ENCODE measurements at regions not wholly inside any gene's neighbourhood (a gene's known extent, or its start where the extent isn't known, plus 50 kb on each side); places are given as distances from the start of the nearest gene placed in this dataset.
"Not testable (repeated sequence)": the region's sequence is repeated elsewhere in the genome, so short reads cannot be mapped to it uniquely, and the experiment has no call there.

DNA sequence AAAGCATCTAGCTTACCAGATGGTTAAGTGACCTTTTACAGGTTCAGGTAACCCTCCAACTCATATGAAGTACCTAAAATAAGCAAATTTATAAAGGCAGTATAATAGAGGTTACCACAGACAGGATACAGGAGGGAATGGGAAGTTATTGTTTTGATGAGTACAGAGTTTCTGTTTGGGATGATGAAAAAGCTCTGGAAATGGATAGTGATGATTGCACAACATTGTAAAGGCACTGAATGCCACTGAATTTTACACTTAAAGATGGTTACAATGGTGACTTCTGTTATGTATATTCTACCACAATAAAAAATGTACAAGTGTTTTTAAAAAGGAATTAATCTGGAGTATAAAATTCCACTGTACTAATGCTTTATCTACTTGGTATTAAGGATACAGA is 75.0 kb upstream of the NIPBL start:
- no peak overlapping the region for H3K27ac Mint-ChIP-seq
- H3K27me3 Mint-ChIP-seq = peaks cover 11% of the 10 kb centered on the region
- Histone ChIP-seq H3K9ac (ENCODE audit: low read length) (no peak overlapping the region), H2AFZ (ENCODE audit: insufficient read depth, low read depth, low read length, poor library complexity, severe bottlenecking) (no peak overlapping the region), H3K27me3 (replicated peaks in 1 of 4; ENCODE audit: control extremely low read depth in 1 of 4, control insufficient read depth in 3 of 4, insufficient read depth in 4 of 4, low read length in 3 of 4) (peaks cover 0 to 3% (median 0%) of the 10 kb centered on the region in 4 experiments), H3K9me3 (ENCODE audit: control extremely low read depth in 1 of 3, control insufficient read depth in 2 of 3, insufficient read depth in 1 of 3, low read length in 2 of 3) (no peaks in the 10 kb centered on the region), H3K36me3 (replicated peaks in 1 of 2; ENCODE audit: control extremely low read depth in 1 of 2, control insufficient read depth in 1 of 2, extremely low read depth in 1 of 2, insufficient read depth in 2 of 2, low read length in 1 of 2) (no peaks in the 10 kb centered on the region), H3K27ac (ENCODE audit: low read length in 2 of 2) (no peak overlapping the region), H3K4me1 (ENCODE audit: control insufficient read depth in 2 of 2, insufficient read depth in 2 of 2, low read length in 2 of 2) (no peaks in the 10 kb centered on the region), H3K4me3 (ENCODE audit: control extremely low read depth in 1 of 5, extremely low read depth in 1 of 5, insufficient read depth in 1 of 5, low read depth in 2 of 5, low read length in 4 of 5) (no peak overlapping the region), H4K20me1 (ENCODE audit: control insufficient read depth, insufficient read depth, low read length, poor library complexity, severe bottlenecking) (no peaks in the 10 kb centered on the region), H3K79me2 (ENCODE audit: control insufficient read depth, insufficient read depth, low read length) (no peaks in the 10 kb centered on the region), H3K4me2 (replicated peaks; ENCODE audit: low read depth, low read length, poor library complexity, severe bottlenecking) (no peak overlapping the region)
- DNase-seq = no peak
- no peak for ATAC-seq (ENCODE audit: low read depth)
- CTCF ChIA-PET = no interaction called here
- no peak overlapping the region for H3K4me3 Mint-ChIP-seq
- intact Hi-C loops (cut with micrococcal nuclease) = no loop called here
- H3K4me1 Mint-ChIP-seq = no peaks in the 10 kb centered on the region
- no peaks in the 10 kb centered on the region for H3K9me3 Mint-ChIP-seq (ENCODE audit: insufficient read depth)
- POLR2A ChIA-PET = no interaction called here
- TF ChIP-seq EZH2 (IDR thresholded peaks at IDR 0.05; ENCODE audit: borderline replicate concordance, insufficient read depth, low read depth, low read length, poor library complexity, severe bottlenecking) = no peak
- TF ChIP-seq, protein P1, sequence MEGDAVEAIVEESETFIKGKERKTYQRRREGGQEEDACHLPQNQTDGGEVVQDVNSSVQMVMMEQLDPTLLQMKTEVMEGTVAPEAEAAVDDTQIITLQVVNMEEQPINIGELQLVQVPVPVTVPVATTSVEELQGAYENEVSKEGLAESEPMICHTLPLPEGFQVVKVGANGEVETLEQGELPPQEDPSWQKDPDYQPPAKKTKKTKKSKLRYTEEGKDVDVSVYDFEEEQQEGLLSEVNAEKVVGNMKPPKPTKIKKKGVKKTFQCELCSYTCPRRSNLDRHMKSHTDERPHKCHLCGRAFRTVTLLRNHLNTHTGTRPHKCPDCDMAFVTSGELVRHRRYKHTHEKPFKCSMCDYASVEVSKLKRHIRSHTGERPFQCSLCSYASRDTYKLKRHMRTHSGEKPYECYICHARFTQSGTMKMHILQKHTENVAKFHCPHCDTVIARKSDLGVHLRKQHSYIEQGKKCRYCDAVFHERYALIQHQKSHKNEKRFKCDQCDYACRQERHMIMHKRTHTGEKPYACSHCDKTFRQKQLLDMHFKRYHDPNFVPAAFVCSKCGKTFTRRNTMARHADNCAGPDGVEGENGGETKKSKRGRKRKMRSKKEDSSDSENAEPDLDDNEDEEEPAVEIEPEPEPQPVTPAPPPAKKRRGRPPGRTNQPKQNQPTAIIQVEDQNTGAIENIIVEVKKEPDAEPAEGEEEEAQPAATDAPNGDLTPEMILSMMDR (IDR thresholded peaks at IDR 0.05) = no peak

DNA sequence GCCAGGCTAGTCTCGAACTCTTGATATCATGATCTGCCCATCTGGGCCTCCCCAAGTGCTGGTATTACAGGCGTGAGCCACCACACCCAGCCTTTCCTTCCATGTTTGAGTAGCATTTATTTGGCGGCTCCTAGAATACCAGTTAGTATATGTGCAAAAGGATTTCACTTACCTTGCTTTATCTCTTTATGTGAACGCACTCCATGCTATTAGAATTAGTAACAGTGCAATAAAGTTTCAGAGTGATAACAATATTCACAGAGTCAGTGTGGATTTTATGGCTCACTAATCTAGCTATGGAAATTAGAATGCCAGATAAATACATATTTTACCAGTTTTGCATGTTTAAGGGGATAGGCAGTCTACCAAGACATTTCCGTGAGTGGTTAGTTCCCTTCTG is 74.4 kb upstream of the NIPBL start:
- DNase-seq (no peak), ATAC-seq (ENCODE audit: low read depth) (no peak)
- H3K27me3 ChIP-seq (replicated peaks in 1 of 4; ENCODE audit: control extremely low read depth in 1 of 4, control insufficient read depth in 3 of 4, insufficient read depth in 4 of 4, low read length in 3 of 4) = peaks cover 0 to 3% (median 0%) of the 10 kb centered on the region in 4 experiments
- WGBS (ENCODE audit: insufficient coverage) = no CpG with 5 or more reads among the region's 5 CpGs
- no peak overlapping the region for H2AFZ ChIP-seq (ENCODE audit: insufficient read depth, low read depth, low read length, poor library complexity, severe bottlenecking)
- H3K79me2 ChIP-seq (ENCODE audit: control insufficient read depth, insufficient read depth, low read length) = no peaks in the 10 kb centered on the region
- H3K36me3 ChIP-seq (replicated peaks in 1 of 2; ENCODE audit: control extremely low read depth in 1 of 2, control insufficient read depth in 1 of 2, extremely low read depth in 1 of 2, insufficient read depth in 2 of 2, low read length in 1 of 2) = no peaks in the 10 kb centered on the region
- H3K4me1 Mint-ChIP-seq = no peaks in the 10 kb centered on the region
- no peak for TF ChIP-seq EZH2 (IDR thresholded peaks at IDR 0.05; ENCODE audit: borderline replicate concordance, insufficient read depth, low read depth, low read length, poor library complexity, severe bottlenecking)
- TF ChIP-seq, protein P1 (IDR thresholded peaks at IDR 0.05) = no peak
- no peak overlapping the region for H3K27ac ChIP-seq (ENCODE audit: low read length in 2 of 2)
- ChIA-PET POLR2A (no interaction called here), CTCF (no interaction called here)
- no peaks in the 10 kb centered on the region for H3K4me1 ChIP-seq (ENCODE audit: control insufficient read depth in 2 of 2, insufficient read depth in 2 of 2, low read length in 2 of 2)
- H3K27me3 Mint-ChIP-seq = peaks cover 4% of the 10 kb centered on the region
- H3K4me2 ChIP-seq (replicated peaks; ENCODE audit: low read depth, low read length, poor library complexity, severe bottlenecking) = no peak overlapping the region
- no peaks in the 10 kb centered on the region for H3K9me3 Mint-ChIP-seq (ENCODE audit: insufficient read depth)
- H3K9me3 ChIP-seq (ENCODE audit: control extremely low read depth in 1 of 3, control insufficient read depth in 2 of 3, insufficient read depth in 1 of 3, low read length in 2 of 3) = no peaks in the 10 kb centered on the region
- intact Hi-C loops (cut with micrococcal nuclease) = no loop called here
- no peak overlapping the region for H3K4me3 ChIP-seq (ENCODE audit: control extremely low read depth in 1 of 5, extremely low read depth in 1 of 5, insufficient read depth in 1 of 5, low read depth in 2 of 5, low read length in 4 of 5)
- H4K20me1 ChIP-seq (ENCODE audit: control insufficient read depth, insufficient read depth, low read length, poor library complexity, severe bottlenecking) = no peaks in the 10 kb centered on the region
- H3K4me3 Mint-ChIP-seq = no peak overlapping the region
- H3K9ac ChIP-seq (ENCODE audit: low read length) = no peak overlapping the region
- no peak overlapping the region for H3K27ac Mint-ChIP-seq

DNA sequence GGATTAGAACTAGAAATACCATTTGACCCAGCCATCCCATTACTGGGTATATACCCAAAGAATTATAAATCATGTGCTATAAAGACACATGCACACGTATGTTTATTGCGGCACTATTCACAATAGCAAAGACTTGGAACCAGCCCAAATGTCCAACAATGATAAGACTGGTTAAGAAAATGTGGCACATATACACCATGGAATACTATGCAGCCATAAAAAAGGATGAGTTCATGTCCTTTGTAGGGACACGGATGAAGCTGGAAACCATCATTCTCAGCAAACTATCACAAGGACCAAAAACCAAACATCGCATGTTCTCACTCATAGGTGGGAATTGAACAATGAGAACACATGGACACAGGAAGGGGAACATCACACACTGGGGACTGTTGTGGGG is 63.3 kb upstream of the NIPBL start:
- no CpG with 5 or more reads among the region's 4 CpGs for WGBS (ENCODE audit: insufficient coverage)
- H3K36me3 ChIP-seq (replicated peaks in 1 of 2; ENCODE audit: control extremely low read depth in 1 of 2, control insufficient read depth in 1 of 2, extremely low read depth in 1 of 2, insufficient read depth in 2 of 2, low read length in 1 of 2); H3K4me1 Mint-ChIP-seq; H2AFZ ChIP-seq (ENCODE audit: insufficient read depth, low read depth, low read length, poor library complexity, severe bottlenecking); ATAC-seq (ENCODE audit: low read depth); CTCF ChIA-PET; H4K20me1 ChIP-seq (ENCODE audit: control insufficient read depth, insufficient read depth, low read length, poor library complexity, severe bottlenecking); H3K9me3 ChIP-seq (ENCODE audit: control extremely low read depth in 1 of 3, control insufficient read depth in 2 of 3, insufficient read depth in 1 of 3, low read length in 2 of 3); DNase-seq; H3K4me3 ChIP-seq (ENCODE audit: control extremely low read depth in 1 of 5, extremely low read depth in 1 of 5, insufficient read depth in 1 of 5, low read depth in 2 of 5, low read length in 4 of 5); H3K27ac ChIP-seq (ENCODE audit: low read length in 2 of 2); intact Hi-C loops (cut with micrococcal nuclease); H3K27me3 ChIP-seq (replicated peaks in 1 of 4; ENCODE audit: control extremely low read depth in 1 of 4, control insufficient read depth in 3 of 4, insufficient read depth in 4 of 4, low read length in 3 of 4); H3K9me3 Mint-ChIP-seq (ENCODE audit: insufficient read depth); H3K27me3 Mint-ChIP-seq; H3K9ac ChIP-seq (ENCODE audit: low read length); H3K4me2 ChIP-seq (replicated peaks; ENCODE audit: low read depth, low read length, poor library complexity, severe bottlenecking); H3K4me3 Mint-ChIP-seq; H3K4me1 ChIP-seq (ENCODE audit: control insufficient read depth in 2 of 2, insufficient read depth in 2 of 2, low read length in 2 of 2); POLR2A ChIA-PET; H3K79me2 ChIP-seq (ENCODE audit: control insufficient read depth, insufficient read depth, low read length); H3K27ac Mint-ChIP-seq: not testable (repeated sequence)

Measured in B cell (primary cell).